ENCODE measurements at regions not wholly inside any gene's neighbourhood (a gene's known extent, or its start where the extent isn't known, plus 50 kb on each side); places are given as distances from the start of the nearest gene placed in this dataset.

- no peak overlapping the region for H3K4me2 ChIP-seq (ENCODE audit: low read depth, low read length, poor library complexity, severe bottlenecking)
- H2AFZ ChIP-seq (ENCODE audit: low read length) = no peak overlapping the region
- H3K79me2 ChIP-seq (ENCODE audit: insufficient read depth, low read length) = no peaks in the 10 kb centered on the region
These were observed 517.8 kb upstream of the DSEL start for GRCh38 chr18:68034296-68034695.

GRCh38 chr18:68033466-68033865, 516.9 kb upstream of the DSEL start:
- H2AFZ ChIP-seq (ENCODE audit: low read length) = no peak overlapping the region
- H3K4me1 ChIP-seq (ENCODE audit: insufficient read depth, low read length, poor library complexity, severe bottlenecking) = no peaks in the 10 kb centered on the region
- no peaks in the 10 kb centered on the region for H3K79me2 ChIP-seq (ENCODE audit: insufficient read depth, low read length)
- H3K4me2 ChIP-seq (ENCODE audit: low read depth, low read length, poor library complexity, severe bottlenecking) = no peak overlapping the region
- no peaks in the 10 kb centered on the region for H3K9me2 ChIP-seq (replicated peaks; ENCODE audit: low read depth, low read length)
- H4K20me1 ChIP-seq (ENCODE audit: insufficient read depth, low read length, poor library complexity, severe bottlenecking) = no peaks in the 10 kb centered on the region
- TF ChIP-seq EZH2phosphoT487 (IDR thresholded peaks at IDR 0.05; ENCODE audit: borderline replicate concordance) (no peak), CTCF (conservative IDR thresholded peaks at IDR 0.05; ENCODE audit: low read length) (no peak)
- H3K36me3 ChIP-seq (ENCODE audit: insufficient read depth, low read length) = no peaks in the 10 kb centered on the region
- H3K27me3 ChIP-seq (ENCODE audit: insufficient read depth, low read length, poor library complexity, severe bottlenecking) = no peaks in the 10 kb centered on the region
- H3K4me3 ChIP-seq (ENCODE audit: low read length, poor library complexity, severe bottlenecking) = no peak overlapping the region
- no peak overlapping the region for H3K9ac ChIP-seq (ENCODE audit: low read depth, low read length, poor library complexity, severe bottlenecking)
- no peaks in the 10 kb centered on the region for H3K9me3 ChIP-seq (ENCODE audit: insufficient read depth, low read depth, low read length)
- no peaks in the 10 kb centered on the region for H3F3A ChIP-seq (ENCODE audit: low read depth)

More at GRCh38 chr18:68034296-68034695, 517.8 kb upstream of the DSEL start:
- no peak overlapping the region for H3K9ac ChIP-seq (ENCODE audit: low read depth, low read length, poor library complexity, severe bottlenecking)
- H3K9me3 ChIP-seq (ENCODE audit: insufficient read depth, low read depth, low read length) = no peaks in the 10 kb centered on the region
- H3K36me3 ChIP-seq (ENCODE audit: insufficient read depth, low read length) = no peaks in the 10 kb centered on the region
- H3K4me3 ChIP-seq (ENCODE audit: low read length, poor library complexity, severe bottlenecking) = no peak overlapping the region
- no peaks in the 10 kb centered on the region for H3F3A ChIP-seq (ENCODE audit: low read depth)
- H3K27me3 ChIP-seq (ENCODE audit: insufficient read depth, low read length, poor library complexity, severe bottlenecking) = no peaks in the 10 kb centered on the region
- H3K9me2 ChIP-seq (replicated peaks; ENCODE audit: low read depth, low read length) = no peaks in the 10 kb centered on the region
- TF ChIP-seq CTCF (conservative IDR thresholded peaks at IDR 0.05; ENCODE audit: low read length) (no peak), EZH2phosphoT487 (IDR thresholded peaks at IDR 0.05; ENCODE audit: borderline replicate concordance) (no peak)
- H3K4me1 ChIP-seq (ENCODE audit: insufficient read depth, low read length, poor library complexity, severe bottlenecking) = no peaks in the 10 kb centered on the region
- no peaks in the 10 kb centered on the region for H4K20me1 ChIP-seq (ENCODE audit: insufficient read depth, low read length, poor library complexity, severe bottlenecking)

GRCh38 chr18:68024716-68025115, 508.2 kb upstream of the DSEL start:
- H2AFZ ChIP-seq (ENCODE audit: low read length) = peak overlapping the region; percentile 81; the same call in 1 of the 2 replicates
- H3K4me3 ChIP-seq (ENCODE audit: low read length, poor library complexity, severe bottlenecking) = no peak overlapping the region
- H3K9ac ChIP-seq (ENCODE audit: low read depth, low read length, poor library complexity, severe bottlenecking) = no peak overlapping the region
- no peaks in the 10 kb centered on the region for H3K27me3 ChIP-seq (ENCODE audit: insufficient read depth, low read length, poor library complexity, severe bottlenecking)
- H3K4me2 ChIP-seq (ENCODE audit: low read depth, low read length, poor library complexity, severe bottlenecking) = no peak overlapping the region
- no peaks in the 10 kb centered on the region for H3K9me3 ChIP-seq (ENCODE audit: insufficient read depth, low read depth, low read length)
- no peaks in the 10 kb centered on the region for H3K9me2 ChIP-seq (replicated peaks; ENCODE audit: low read depth, low read length)
- H3F3A ChIP-seq (ENCODE audit: low read depth) = no peaks in the 10 kb centered on the region
- no peaks in the 10 kb centered on the region for H3K79me2 ChIP-seq (ENCODE audit: insufficient read depth, low read length)
- no peaks in the 10 kb centered on the region for H3K4me1 ChIP-seq (ENCODE audit: insufficient read depth, low read length, poor library complexity, severe bottlenecking)
- no peak for TF ChIP-seq EZH2phosphoT487 (IDR thresholded peaks at IDR 0.05; ENCODE audit: borderline replicate concordance)
- TF ChIP-seq CTCF (conservative IDR thresholded peaks at IDR 0.05; ENCODE audit: low read length) = no peak
- no peaks in the 10 kb centered on the region for H3K36me3 ChIP-seq (ENCODE audit: insufficient read depth, low read length)
- no peaks in the 10 kb centered on the region for H4K20me1 ChIP-seq (ENCODE audit: insufficient read depth, low read length, poor library complexity, severe bottlenecking)
